KMS-11 (cell line): ENCODE measurements at regions not wholly inside any gene's neighbourhood (a gene's known extent, or its start where the extent isn't known, plus 50 kb on each side); places are given as distances from the start of the nearest gene placed in this dataset.

Experiments used
- H2AFZ ChIP-seq: fragments of 200-600 bp; sonication (generic); 2 replicates; pipeline ENCODE4 v1.6.1; 2016; ENCODE audit warnings: antibody characterized with exemption, mixed run types, low read depth
- H3K27ac ChIP-seq: fragments of 200-600 bp; sonication (generic); 2 replicates; pipeline ENCODE4 v1.6.1; 2016; ENCODE audit warnings: mild to moderate bottlenecking, mixed run types
- H3K27me3 ChIP-seq: fragments of 200-600 bp; sonication (generic); 2 replicates; pipeline ENCODE4 v1.6.1; 2017; ENCODE audit warnings: mild to moderate bottlenecking, low read depth, mixed run types, moderate library complexity; ENCODE audit not compliant: insufficient read depth
- H3K36me3 ChIP-seq: fragments of 200-600 bp; sonication (generic); 2 replicates; pipeline ENCODE4 v1.6.1; 2017; ENCODE audit warnings: mild to moderate bottlenecking, mixed run types; ENCODE audit not compliant: insufficient read depth
- H3K4me1 ChIP-seq: fragments of 200-600 bp; sonication (generic); 2 replicates; pipeline ENCODE4 v1.6.1; 2016; ENCODE audit warnings: mild to moderate bottlenecking, low read depth, mixed run types; ENCODE audit not compliant: poor library complexity, severe bottlenecking
- H3K4me2 ChIP-seq: fragments of 200-600 bp; sonication (generic); 2 replicates; pipeline ENCODE4 v1.7.0; 2016; ENCODE audit warnings: mild to moderate bottlenecking, mixed run types
- H3K4me3 ChIP-seq: fragments of 200-600 bp; sonication (generic); IDR thresholded peaks from 2 replicates; pipeline ENCODE4 v1.6.1; 2017; ENCODE audit warnings: low read depth, low read length, mixed read lengths; ENCODE audit not compliant: insufficient read depth
- H3K79me2 ChIP-seq: fragments of 200-600 bp; sonication (generic); 2 replicates; pipeline ENCODE4 v1.6.1; 2016; ENCODE audit warnings: low read depth, mixed run types; ENCODE audit not compliant: insufficient read depth
- H3K9ac ChIP-seq: fragments of 200-600 bp; sonication (generic); 2 replicates; pipeline ENCODE4 v1.6.1; 2016; ENCODE audit warnings: mild to moderate bottlenecking, mixed run types
- H4K20me1 ChIP-seq: fragments of 200-600 bp; sonication (generic); 2 replicates; pipeline ENCODE4 v1.6.1; 2016; ENCODE audit warnings: mild to moderate bottlenecking, mixed run types; ENCODE audit not compliant: insufficient read depth
- CTCF ChIP-seq: fragments of 200-600 bp; sonication (generic); conservative IDR thresholded peaks from 2 replicates; pipeline ENCODE4 v1.6.1; 2017; ENCODE audit warnings: low read depth, mild to moderate bottlenecking, antibody characterized with exemption, low read length, moderate library complexity, mixed read lengths

DNA sequence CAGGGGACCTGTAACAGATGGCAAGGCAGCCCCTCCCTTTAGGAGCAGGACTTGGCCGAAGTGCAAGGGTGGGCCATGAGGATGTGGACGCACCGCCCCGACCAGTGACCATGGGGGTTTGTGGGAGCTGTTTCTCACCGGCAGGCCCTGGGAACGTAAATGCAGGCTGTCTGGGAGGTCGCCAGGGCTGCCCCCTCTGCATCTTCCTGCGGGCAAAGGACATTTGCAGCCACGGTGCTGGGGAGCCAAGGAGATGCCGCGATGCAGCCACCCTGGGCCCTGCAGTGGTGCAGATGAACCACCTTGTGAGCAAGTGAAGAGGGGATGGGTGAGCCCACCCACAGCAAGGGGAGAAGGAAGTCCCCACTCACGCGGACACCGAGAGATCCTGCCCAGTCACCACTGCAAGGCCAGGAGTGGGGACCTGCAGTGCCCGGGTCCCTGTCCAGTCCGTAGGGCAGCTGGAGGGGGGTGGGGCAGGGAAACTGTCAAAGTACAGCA is 121.1 kb downstream of the SIK1 start:
- H3K36me3 ChIP-seq = no peaks in the 10 kb centered on the region
- peak overlapping the region; percentile 88; the same call in 1 of the 2 replicates for H3K9ac ChIP-seq
- TF ChIP-seq CTCF = no peak
- peaks cover 55% of the 10 kb centered on the region for H3K4me1 ChIP-seq
- H3K4me3 ChIP-seq = no peak overlapping the region
- H4K20me1 ChIP-seq = no peaks in the 10 kb centered on the region
- H3K4me2 ChIP-seq = peak overlapping the region; percentile 90
- H3K27me3 ChIP-seq = no peaks in the 10 kb centered on the region
- H3K27ac ChIP-seq = peak overlapping the region; percentile 94
- H2AFZ ChIP-seq = no peak overlapping the region
- H3K79me2 ChIP-seq = no peaks in the 10 kb centered on the region

GRCh38 chr21:43305336-43305665 is 121.6 kb downstream of the SIK1 start:
- H3K27ac ChIP-seq = no peak overlapping the region
- no peak for TF ChIP-seq CTCF
- H3K27me3 ChIP-seq = no peaks in the 10 kb centered on the region
- no peaks in the 10 kb centered on the region for H3K79me2 ChIP-seq
- H2AFZ ChIP-seq = no peak overlapping the region
- no peaks in the 10 kb centered on the region for H3K36me3 ChIP-seq
- H3K9ac ChIP-seq = no peak overlapping the region
- no peak overlapping the region for H3K4me2 ChIP-seq
- no peak overlapping the region for H3K4me3 ChIP-seq
- no peaks in the 10 kb centered on the region for H4K20me1 ChIP-seq
- H3K4me1 ChIP-seq = peaks cover 50% of the 10 kb centered on the region

DNA sequence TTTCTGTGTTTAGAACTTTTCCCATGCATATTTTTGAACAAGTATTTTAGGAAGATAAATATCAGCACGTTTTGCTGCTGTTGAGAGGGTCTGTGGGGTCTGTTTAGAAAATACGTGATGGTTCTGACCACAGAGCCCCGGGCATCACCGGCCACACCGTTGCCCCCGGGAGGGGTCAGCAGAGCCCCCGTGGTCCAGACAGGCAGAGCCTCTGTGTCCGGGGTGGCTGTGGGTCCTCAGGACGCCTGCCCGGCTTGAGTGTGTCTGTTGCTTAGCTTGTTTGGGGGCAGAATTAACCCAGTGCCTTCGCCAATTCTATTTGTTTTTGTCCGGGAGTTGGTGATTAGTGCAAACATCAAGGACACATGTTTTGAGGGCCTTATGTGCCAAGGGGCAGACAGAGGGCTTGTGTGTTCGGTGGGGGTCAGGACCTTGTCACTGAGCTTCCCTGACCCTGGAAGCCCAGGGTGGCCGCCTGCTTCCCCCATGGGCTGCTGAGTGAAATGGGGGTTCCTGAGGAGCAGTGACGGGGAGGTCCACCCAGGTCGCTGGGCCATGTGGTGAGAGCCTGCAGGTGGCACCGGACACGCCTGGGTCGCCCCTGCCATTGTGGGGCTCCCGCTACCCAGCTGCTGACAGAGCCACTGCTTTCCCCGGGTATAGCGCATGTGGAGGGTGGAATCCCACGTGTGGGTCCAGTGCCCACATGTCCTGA is 122.2 kb downstream of the SIK1 start:
- Histone ChIP-seq H3K4me2 (no peak overlapping the region), H3K27ac (no peak overlapping the region), H2AFZ (no peak overlapping the region)

DNA sequence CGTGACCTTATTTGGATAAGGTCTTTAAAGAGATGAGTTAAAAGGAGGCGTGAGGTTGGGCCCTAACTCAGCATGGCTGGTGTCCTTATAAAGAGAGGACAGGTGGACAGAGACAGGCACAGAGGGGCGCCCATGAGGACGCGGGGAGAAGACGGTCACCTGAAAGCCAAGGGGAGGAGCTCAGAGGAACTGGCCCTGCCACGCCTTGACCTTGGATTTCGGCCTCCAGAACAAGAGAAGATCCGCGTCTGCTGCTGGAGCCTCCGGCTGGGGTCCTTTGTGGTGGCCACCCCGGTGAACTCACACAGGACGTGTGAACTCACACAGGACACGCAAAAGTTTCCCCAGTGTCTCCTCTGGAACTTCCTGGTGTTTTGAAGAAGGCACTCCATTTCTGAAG is 122.7 kb downstream of the SIK1 start:
- Histone ChIP-seq H4K20me1 (no peaks in the 10 kb centered on the region), H3K27ac (no peak overlapping the region), H3K4me3 (no peak overlapping the region), H3K79me2 (no peaks in the 10 kb centered on the region), H2AFZ (no peak overlapping the region), H3K9ac (no peak overlapping the region), H3K4me1 (peaks cover 39% of the 10 kb centered on the region), H3K36me3 (no peaks in the 10 kb centered on the region), H3K4me2 (no peak overlapping the region), H3K27me3 (no peaks in the 10 kb centered on the region)
- TF ChIP-seq CTCF = no peak

More for the DNA sequence above, 122.2 kb downstream of the SIK1 start:
- H3K36me3 ChIP-seq = no peaks in the 10 kb centered on the region
- peaks cover 45% of the 10 kb centered on the region for H3K4me1 ChIP-seq
- TF ChIP-seq CTCF = no peak
- H3K4me3 ChIP-seq = no peak overlapping the region
- H3K27me3 ChIP-seq = no peaks in the 10 kb centered on the region
- no peak overlapping the region for H3K9ac ChIP-seq
- H3K79me2 ChIP-seq = no peaks in the 10 kb centered on the region
- H4K20me1 ChIP-seq = no peaks in the 10 kb centered on the region
